HEK293T (cell line): ENCODE measurements at regions not wholly inside any gene's neighbourhood (a gene's known extent, or its start where the extent isn't known, plus 50 kb on each side); places are given as distances from the start of the nearest gene placed in this dataset.

Experiments used
- CTCF ChIA-PET: fragments of 350-600 bp; formaldehyde crosslinking; extraction: SDS; loops from one replicate; lab custom pipeline; 2021; ENCODE audit warnings: antibody characterized with exemption, inconsistent platforms; lab: Yijun Ruan, JAX
- POLR2A ChIA-PET: fragments of 350-600 bp; formaldehyde crosslinking; extraction: SDS; loops from one replicate; lab custom pipeline; 2020; ENCODE audit warnings: antibody characterized with exemption, inconsistent platforms; lab: Yijun Ruan, JAX
- DNase-seq: peaks from one replicate; pipeline ENCODE4 v3.0.0; 2012; ENCODE audit warnings: mixed read lengths; ENCODE audit errors: extremely low spot score
- ARNT ChIP-seq: fragments of 450-650 bp; IDR thresholded peaks from 2 replicates; pipeline ENCODE4 v1.6.1; 2017; ENCODE audit warnings: mild to moderate bottlenecking
- BHLHE40 ChIP-seq: fragments of 450-650 bp; IDR thresholded peaks from 2 replicates; pipeline ENCODE4 v1.6.1; 2016; ENCODE audit warnings: mild to moderate bottlenecking, moderate library complexity, borderline replicate concordance
- CTBP1 ChIP-seq: fragments of 450-650 bp; IDR thresholded peaks from 2 replicates; pipeline ENCODE4 v1.6.1; 2016; ENCODE audit warnings: borderline replicate concordance
- ELF4 ChIP-seq: fragments of 450-650 bp; IDR thresholded peaks from 2 replicates; pipeline ENCODE4 v1.6.1; 2017; ENCODE audit warnings: antibody characterized with exemption
- FOXA1 ChIP-seq: fragments of 450-650 bp; IDR thresholded peaks from 2 replicates; pipeline ENCODE4 v1.6.1; 2016; ENCODE audit warnings: mild to moderate bottlenecking
- FOXK2 ChIP-seq: fragments of 450-650 bp; IDR thresholded peaks from 2 replicates; pipeline ENCODE4 v1.6.1; 2016; ENCODE audit warnings: mild to moderate bottlenecking
- FOXM1 ChIP-seq: fragments of 450-650 bp; IDR thresholded peaks from 2 replicates; pipeline ENCODE4 v1.6.1; 2017; ENCODE audit warnings: mild to moderate bottlenecking, borderline replicate concordance
- HDGF ChIP-seq: fragments of 450-650 bp; IDR thresholded peaks from 2 replicates; pipeline ENCODE4 v1.6.1; 2017; ENCODE audit warnings: antibody characterized with exemption, borderline replicate concordance
- L3MBTL2 ChIP-seq: fragments of 450-650 bp; conservative IDR thresholded peaks from 2 replicates; pipeline ENCODE4 v1.6.1; 2016; ENCODE audit warnings: mild to moderate bottlenecking
- LEF1 ChIP-seq: fragments of 450-650 bp; IDR thresholded peaks from 2 replicates; pipeline ENCODE4 v1.6.1; 2017; ENCODE audit warnings: mild to moderate bottlenecking, borderline replicate concordance
- NFRKB ChIP-seq: fragments of 450-650 bp; IDR thresholded peaks from 2 replicates; pipeline ENCODE4 v1.6.1; 2016; ENCODE audit warnings: mild to moderate bottlenecking, moderate library complexity
- PKNOX1 ChIP-seq: fragments of 450-650 bp; IDR thresholded peaks from 2 replicates; pipeline ENCODE4 v1.6.1; 2016
- SP1 ChIP-seq: fragments of 450-650 bp; IDR thresholded peaks from 2 replicates; pipeline ENCODE4 v1.6.1; 2017
- SUZ12 ChIP-seq: fragments of 450-650 bp; IDR thresholded peaks from 2 replicates; pipeline ENCODE4 v1.6.1; 2016; ENCODE audit warnings: mild to moderate bottlenecking
- TARDBP ChIP-seq: fragments of 450-650 bp; IDR thresholded peaks from 2 replicates; pipeline ENCODE4 v1.6.1; 2016
- ZNF384 ChIP-seq: fragments of 450-650 bp; IDR thresholded peaks from 2 replicates; pipeline ENCODE4 v1.6.1; 2016

- DNase-seq: no peak
- ChIA-PET POLR2A (no interaction called here), CTCF (no interaction called here)
- TF ChIP-seq TARDBP (no peak), ELF4 (no peak), FOXA1 (no peak)
Observed at GRCh38 chr21:16517383-16517782, 787.6 kb downstream of the USP25 start.

- CTCF ChIA-PET: no interaction called here
- POLR2A ChIA-PET: no interaction called here
- TF ChIP-seq TARDBP: no peak
- no peak for TF ChIP-seq NFRKB
- no peak for TF ChIP-seq ELF4
- no peak for TF ChIP-seq SUZ12
- TF ChIP-seq SP1: no peak
- TF ChIP-seq BHLHE40: no peak
- TF ChIP-seq ARNT: no peak
- no peak for TF ChIP-seq FOXM1
- TF ChIP-seq FOXK2: no peak
- no peak for TF ChIP-seq FOXA1
- TF ChIP-seq CTBP1: no peak
- TF ChIP-seq LEF1: no peak
- no peak for DNase-seq
Observed at GRCh38 chr21:16519036-16519435, 789.3 kb downstream of the USP25 start.

GRCh38 chr21:16519644-16520043, 789.9 kb downstream of the USP25 start:
- ChIA-PET CTCF (no interaction called here), POLR2A (no interaction called here)
- no peak for TF ChIP-seq CTBP1
- no peak for TF ChIP-seq SUZ12
- TF ChIP-seq ZNF384: no peak
- TF ChIP-seq FOXK2: no peak
- no peak for TF ChIP-seq PKNOX1
- no peak for TF ChIP-seq L3MBTL2
- TF ChIP-seq FOXM1: no peak
- TF ChIP-seq ARNT: no peak
- TF ChIP-seq BHLHE40: no peak
- no peak for TF ChIP-seq ELF4
- TF ChIP-seq SP1: no peak
- no peak for DNase-seq

GRCh38 chr21:16522548-16522947, 792.8 kb downstream of the USP25 start:
- TF ChIP-seq CTBP1: no peak
- TF ChIP-seq TARDBP: no peak
- TF ChIP-seq L3MBTL2: no peak
- no peak for TF ChIP-seq LEF1
- no peak for TF ChIP-seq ARNT
- no peak for TF ChIP-seq SUZ12
- TF ChIP-seq SP1: no peak
- no peak for TF ChIP-seq FOXA1
- TF ChIP-seq ELF4: no peak
- TF ChIP-seq PKNOX1: no peak
- TF ChIP-seq HDGF: no peak
- TF ChIP-seq BHLHE40: no peak
- ChIA-PET POLR2A (no interaction called here), CTCF (interaction anchor here (0.8 kb wide), 1 partner anchor 1005 kb away, joined by 4 read pairs; no protein-coding TSS in a partner anchor)
- DNase-seq: no peak

GRCh38 chr21:16530656-16531055, 800.9 kb downstream of the USP25 start:
- POLR2A ChIA-PET: no interaction called here
- DNase-seq: no peak
- TF ChIP-seq HDGF (no peak), SUZ12 (no peak), TARDBP (no peak), ELF4 (no peak), L3MBTL2 (no peak), LEF1 (no peak), ZNF384 (no peak), CTBP1 (no peak), SP1 (no peak), ARNT (no peak), BHLHE40 (no peak), FOXA1 (no peak), FOXM1 (no peak)
- CTCF ChIA-PET: no interaction called here

- POLR2A ChIA-PET: no interaction called here
- TF ChIP-seq PKNOX1: no peak
- TF ChIP-seq LEF1: no peak
- no peak for TF ChIP-seq ELF4
- TF ChIP-seq FOXK2: no peak
- no peak for TF ChIP-seq NFRKB
- no peak for TF ChIP-seq BHLHE40
- TF ChIP-seq HDGF: no peak
- no peak for TF ChIP-seq ARNT
- no peak for TF ChIP-seq L3MBTL2
- TF ChIP-seq FOXA1: no peak
- no peak for TF ChIP-seq TARDBP
- TF ChIP-seq FOXM1: no peak
- no peak for TF ChIP-seq CTBP1
- CTCF ChIA-PET: no interaction called here
- no peak for DNase-seq
Observed at GRCh38 chr21:16532840-16533239, 803.1 kb downstream of the USP25 start.
